A673 (cell line): ENCODE measurements at regions not wholly inside any gene's neighbourhood (a gene's known extent, or its start where the extent isn't known, plus 50 kb on each side); places are given as distances from the start of the nearest gene placed in this dataset.

ENCODE experiments used
- BruUV-seq: library from RNA; stranded (reverse); fragments of 400-500 nt; replicated peaks from 2 replicates; lab custom pipeline; 2021; lab: Mats Ljungman, UMichigan
- CTCF ChIA-PET: fragments of 300-600 bp; sonication (Branson Sonifier 250); formaldehyde crosslinking; loops from one replicate; lab custom pipeline; 2022; ENCODE audit warnings: antibody characterized with exemption; lab: Charles Lee
- POLR2A ChIA-PET: fragments of 300-600 bp; sonication (Branson Sonifier 250); formaldehyde crosslinking; loops from one replicate; lab custom pipeline; 2022; ENCODE audit warnings: antibody characterized with exemption; ENCODE audit not compliant: low non-redundant PET; lab: Charles Lee
- DNase-seq: peaks from one replicate; pipeline ENCODE4 v3.0.0-alpha.2; 2015; ENCODE audit warnings: low spot score
- H3K27ac ChIP-seq: fragments of 200-600 bp; sonication (generic); 2 replicates; pipeline ENCODE4 v1.5.1; 2016; ENCODE audit warnings: mixed run types, low read depth, mild to moderate bottlenecking, mixed read lengths, antibody characterized with exemption, low read length; ENCODE audit not compliant: poor library complexity, severe bottlenecking
- H3K27me3 ChIP-seq: fragments of 200-600 bp; sonication (generic); replicated peaks from 2 replicates; pipeline ENCODE4 v1.6.1; 2017; ENCODE audit warnings: mixed run types, low read depth, mild to moderate bottlenecking, mixed read lengths, antibody characterized with exemption, low read length; ENCODE audit not compliant: insufficient read depth, poor library complexity
- H3K36me3 ChIP-seq: fragments of 200-600 bp; sonication (generic); 2 replicates; pipeline ENCODE4 v1.6.1; 2016; ENCODE audit warnings: mixed run types, mild to moderate bottlenecking, mixed read lengths, antibody characterized with exemption, low read length; ENCODE audit not compliant: insufficient read depth, poor library complexity, severe bottlenecking
- H3K4me1 ChIP-seq: fragments of 200-600 bp; sonication (generic); 2 replicates; pipeline ENCODE4 v1.6.1; 2017; ENCODE audit warnings: mixed run types, mild to moderate bottlenecking, mixed read lengths, antibody characterized with exemption, low read length; ENCODE audit not compliant: insufficient read depth, poor library complexity, severe bottlenecking
- H3K4me3 ChIP-seq: fragments of 200-600 bp; sonication (generic); 2 replicates; pipeline ENCODE4 v1.5.1; 2016; ENCODE audit warnings: low read depth, mixed run types, mild to moderate bottlenecking, mixed read lengths, low read length; ENCODE audit not compliant: poor library complexity, severe bottlenecking
- H3K9me3 ChIP-seq: fragments of 200-600 bp; sonication (generic); 2 replicates; pipeline ENCODE4 v1.6.1; 2016; ENCODE audit warnings: mixed run types, low read depth, mild to moderate bottlenecking, mixed read lengths, antibody characterized with exemption, low read length; ENCODE audit not compliant: poor library complexity, severe bottlenecking
- CTCF ChIP-seq: fragments of 300-800, 200-600 bp; sonication (generic); conservative IDR thresholded peaks from 2 replicates; pipeline ENCODE4 v1.5.1; 2017; ENCODE audit warnings: low read depth, mild to moderate bottlenecking, antibody characterized with exemption, low read length, moderate library complexity, mixed read lengths
- EZH2 ChIP-seq: fragments of 200-600 bp; sonication (generic); IDR thresholded peaks from 2 replicates; pipeline ENCODE4 v1.6.1; 2017; ENCODE audit warnings: borderline replicate concordance, low read depth, mild to moderate bottlenecking, mixed read lengths, antibody characterized with exemption, low read length; ENCODE audit not compliant: poor library complexity, severe bottlenecking
- intact Hi-C: fragments of 100-400 bp; cut with micrococcal nuclease; formaldehyde crosslinking; loops from one replicate; pipeline ENCODE4 v1.10.0; 2022; ENCODE audit not compliant: unreplicated experiment

- CTCF ChIA-PET = no interaction called here
- H3K27ac ChIP-seq = no peak overlapping the region
- H3K9me3 ChIP-seq = peaks cover 43% of the 10 kb centered on the region
- no peaks in the 10 kb centered on the region for H3K4me1 ChIP-seq
- TF ChIP-seq CTCF (no peak), EZH2 (no peak)
- no peak for DNase-seq
- POLR2A ChIA-PET = no interaction called here
- no TSS peak for BruUV-seq
- no peaks in the 10 kb centered on the region for H3K27me3 ChIP-seq
- intact Hi-C loops = no loop called here
- no peaks in the 10 kb centered on the region for H3K36me3 ChIP-seq
- H3K4me3 ChIP-seq = no peak overlapping the region
Measured at GRCh38 chr7:52512656-52513055, 522.8 kb upstream of the POM121L12 start.

GRCh38 chr7:52507546-52508255 is 527.7 kb upstream of the POM121L12 start:
- Histone ChIP-seq H3K27me3 (no peaks in the 10 kb centered on the region), H3K4me1 (no peaks in the 10 kb centered on the region), H3K27ac (no peak overlapping the region), H3K9me3 (peaks cover 51% of the 10 kb centered on the region), H3K4me3 (no peak overlapping the region), H3K36me3 (no peaks in the 10 kb centered on the region)
- CTCF ChIA-PET = no interaction called here
- no peak for DNase-seq
- no peak for TF ChIP-seq CTCF
- TF ChIP-seq EZH2 = no peak
- POLR2A ChIA-PET = no interaction called here
- BruUV-seq = no TSS peak
- intact Hi-C loops = no loop called here

GRCh38 chr7:52506325-52506724 is 529.1 kb upstream of the POM121L12 start:
- Histone ChIP-seq H3K36me3 (no peaks in the 10 kb centered on the region), H3K27ac (no peak overlapping the region), H3K4me3 (no peak overlapping the region), H3K4me1 (no peaks in the 10 kb centered on the region), H3K27me3 (no peaks in the 10 kb centered on the region), H3K9me3 (peaks cover 49% of the 10 kb centered on the region)
- no peak for DNase-seq
- CTCF ChIA-PET = no interaction called here
- no TSS peak for BruUV-seq
- POLR2A ChIA-PET = no interaction called here
- TF ChIP-seq CTCF = no peak
- TF ChIP-seq EZH2 = no peak
- intact Hi-C loops = no loop called here
